Endothelial cell of umbilical vein (primary cell): ENCODE measurements at regions not wholly inside any gene's neighbourhood (a gene's known extent, or its start where the extent isn't known, plus 50 kb on each side); places are given as distances from the start of the nearest gene placed in this dataset.

ENCODE experiments used
- BruUV-seq: library from RNA; stranded (reverse); fragments of 400-500 nt; replicated peaks from 2 replicates; lab custom pipeline; 2021; lab: Mats Ljungman, UMichigan
- CTCF ChIA-PET: fragments of 300-600, 350-600 bp; sonication (Branson Sonifier 250); formaldehyde crosslinking; loops from one replicate; lab custom pipeline; 2021; ENCODE audit warnings: antibody characterized with exemption, inconsistent platforms; lab: Charles Lee
- POLR2A ChIA-PET: fragments of 300-600, 350-600 bp; sonication (Branson Sonifier 250); formaldehyde crosslinking; loops from one replicate; lab custom pipeline; 2021; ENCODE audit warnings: antibody characterized with exemption, inconsistent platforms; lab: Charles Lee
- DNase-seq: peaks from one replicate; pipeline ENCODE4 v3.0.0-alpha.2; 2011; ENCODE audit warnings: low read depth, low spot score
- FAIRE-seq: peaks from 2 replicates; lab custom pipeline; 2011; peaks lifted over from hg19 to GRCh38; lab: Jason Lieb, UNC
- H2AFZ ChIP-seq: 2 replicates; pipeline ENCODE4 v1.6.0; 2012; ENCODE audit warnings: low read depth, low read length, control low read depth, inconsistent platforms
- H3K27ac ChIP-seq: 2 replicates; pipeline ENCODE4 v1.5.1; 2011; ENCODE audit warnings: low read depth, mild to moderate bottlenecking, control low read depth, low read length, moderate library complexity; ENCODE audit not compliant: insufficient read depth
- H3K27me3 ChIP-seq, 2 experiments: 2 replicates each; pipeline versions ENCODE4 v1.6.0 to v1.6.1; 2011; ENCODE audit warnings: low read length in 2 of 2, mixed read lengths in 1 of 2; ENCODE audit not compliant: control insufficient read depth in 2 of 2, insufficient read depth in 2 of 2
- H3K36me3 ChIP-seq, 2 experiments: 2 replicates in 1 of 2; 3 replicates in 1 of 2; pipeline ENCODE4 v1.5.1; 2011; ENCODE audit warnings: low read length in 2 of 2, mild to moderate bottlenecking in 1 of 2, moderate library complexity in 1 of 2; ENCODE audit not compliant: control insufficient read depth in 2 of 2, insufficient read depth in 2 of 2; ENCODE audit errors: extremely low read depth in 1 of 2
- H3K4me1 ChIP-seq: 3 replicates; pipeline ENCODE4 v1.5.1; 2011; ENCODE audit warnings: mild to moderate bottlenecking, low read length; ENCODE audit not compliant: control insufficient read depth, insufficient read depth; ENCODE audit errors: extremely low read depth
- H3K4me2 ChIP-seq: 2 replicates; pipeline ENCODE4 v1.6.1; 2011; ENCODE audit warnings: low read length, control low read depth, mixed read lengths; ENCODE audit not compliant: insufficient read depth
- H3K4me3 ChIP-seq, 3 experiments: fragments of 200-600 bp in 1 of 3; sonication (generic), shearing (Covaris generic) in 1 of 3; replicated peaks in 1 of 3; 2 replicates each; pipeline ENCODE4 v1.5.1; 2011 to 2016; ENCODE audit warnings: control low read depth in 3 of 3, low read length in 3 of 3, mild to moderate bottlenecking in 2 of 3, inconsistent platforms in 1 of 3, low read depth in 1 of 3, moderate library complexity in 1 of 3; ENCODE audit not compliant: insufficient read depth in 1 of 3
- H3K79me2 ChIP-seq: 2 replicates; pipeline ENCODE4 v1.6.0; 2012; ENCODE audit warnings: low read length, inconsistent platforms; ENCODE audit not compliant: control insufficient read depth, insufficient read depth
- H3K9ac ChIP-seq: replicated peaks from 2 replicates; pipeline ENCODE3; 2011; ENCODE audit warnings: low read length, control low read depth; ENCODE audit not compliant: insufficient read depth; ENCODE audit errors: extremely low read depth
- H3K9me1 ChIP-seq: replicated peaks from 3 replicates; pipeline ENCODE4 v1.6.0; 2011; ENCODE audit warnings: mild to moderate bottlenecking, low read length; ENCODE audit not compliant: control insufficient read depth, insufficient read depth; ENCODE audit errors: extremely low read depth
- H3K9me3 ChIP-seq: replicated peaks from 2 replicates; pipeline ENCODE4 v1.5.1; 2012; ENCODE audit warnings: low read length, inconsistent platforms; ENCODE audit not compliant: control insufficient read depth, insufficient read depth
- H4K20me1 ChIP-seq: replicated peaks from 2 replicates; pipeline ENCODE3; 2011; ENCODE audit warnings: mild to moderate bottlenecking, low read length; ENCODE audit not compliant: control insufficient read depth, insufficient read depth; ENCODE audit errors: extremely low read depth
- EZH2 ChIP-seq: IDR thresholded peaks from 2 replicates; pipeline ENCODE4 v1.6.1; 2012; ENCODE audit warnings: borderline replicate concordance, low read depth, mild to moderate bottlenecking, moderate library complexity, low read length, inconsistent platforms; ENCODE audit not compliant: severe bottlenecking
- FOS ChIP-seq: IDR thresholded peaks from 2 replicates; pipeline ENCODE4 v1.6.1; 2011; ENCODE audit warnings: mild to moderate bottlenecking, low read length, moderate library complexity, borderline replicate concordance; ENCODE audit not compliant: insufficient read depth
- GATA2 ChIP-seq: IDR thresholded peaks from 2 replicates; pipeline ENCODE4 v1.7.0; 2011; ENCODE audit warnings: low read depth, mild to moderate bottlenecking, moderate library complexity, mixed read lengths, low read length; ENCODE audit not compliant: insufficient read length, insufficient read depth
- JUN ChIP-seq: IDR thresholded peaks from 2 replicates; pipeline ENCODE4 v1.6.1; 2011; ENCODE audit warnings: borderline replicate concordance, low read depth; ENCODE audit not compliant: insufficient read length, insufficient read depth
- MAX ChIP-seq: IDR thresholded peaks from 2 replicates; pipeline ENCODE4 v1.6.1; 2011; ENCODE audit not compliant: insufficient read depth, insufficient read length
- MYC ChIP-seq: IDR thresholded peaks from one replicate; pipeline ENCODE4 v1.6.1; 2011; ENCODE audit warnings: mild to moderate bottlenecking, low read depth, low read length
- POLR2A ChIP-seq: IDR thresholded peaks from 2 replicates; pipeline ENCODE4 v1.6.1; 2012; ENCODE audit warnings: low read depth, mild to moderate bottlenecking, control low read depth, low read length
- POLR2AphosphoS5 ChIP-seq: IDR thresholded peaks from 2 replicates; pipeline ENCODE4 v1.6.1; 2012; ENCODE audit warnings: low read depth, mild to moderate bottlenecking, control low read depth, low read length, moderate library complexity; ENCODE audit not compliant: insufficient read depth
- dilution Hi-C: fragments of 300-500 bp; cut with MboI; formaldehyde crosslinking; loops from one replicate; pipeline ENCODE4 v1.15.0; 2019; ENCODE audit warnings: low sequenced_read_pairs; ENCODE audit not compliant: extremely low pct_ligation_motif_present
- intact Hi-C: fragments of 100-400 bp; cut with micrococcal nuclease; formaldehyde crosslinking; loops from one replicate; pipeline ENCODE4 v1.10.0; 2022
- TF ChIP-seq, protein P1 (sequence below), 2 donors: IDR thresholded peaks; 1 replicate in 1 of 2; 2 replicates in 1 of 2; pipeline ENCODE4 v1.5.1; 2011; ENCODE audit warnings: low read length in 2 of 2, mild to moderate bottlenecking in 2 of 2, moderate library complexity in 2 of 2, control low read depth in 1 of 2, inconsistent platforms in 1 of 2, low read depth in 1 of 2; ENCODE audit not compliant: insufficient read depth in 1 of 2; ENCODE audit errors: extremely low read depth in 1 of 2

GRCh38 chr6:122248844-122249243, 150.6 kb upstream of the HSF2 start:
- no peaks in the 10 kb centered on the region for H3K36me3 ChIP-seq
- no peak overlapping the region for H3K4me3 ChIP-seq
- H2AFZ ChIP-seq: no peak overlapping the region
- TF ChIP-seq POLR2AphosphoS5 (no peak), EZH2 (no peak), JUN (no peak), FOS (no peak), MYC (no peak)
- TF ChIP-seq, protein P1, sequence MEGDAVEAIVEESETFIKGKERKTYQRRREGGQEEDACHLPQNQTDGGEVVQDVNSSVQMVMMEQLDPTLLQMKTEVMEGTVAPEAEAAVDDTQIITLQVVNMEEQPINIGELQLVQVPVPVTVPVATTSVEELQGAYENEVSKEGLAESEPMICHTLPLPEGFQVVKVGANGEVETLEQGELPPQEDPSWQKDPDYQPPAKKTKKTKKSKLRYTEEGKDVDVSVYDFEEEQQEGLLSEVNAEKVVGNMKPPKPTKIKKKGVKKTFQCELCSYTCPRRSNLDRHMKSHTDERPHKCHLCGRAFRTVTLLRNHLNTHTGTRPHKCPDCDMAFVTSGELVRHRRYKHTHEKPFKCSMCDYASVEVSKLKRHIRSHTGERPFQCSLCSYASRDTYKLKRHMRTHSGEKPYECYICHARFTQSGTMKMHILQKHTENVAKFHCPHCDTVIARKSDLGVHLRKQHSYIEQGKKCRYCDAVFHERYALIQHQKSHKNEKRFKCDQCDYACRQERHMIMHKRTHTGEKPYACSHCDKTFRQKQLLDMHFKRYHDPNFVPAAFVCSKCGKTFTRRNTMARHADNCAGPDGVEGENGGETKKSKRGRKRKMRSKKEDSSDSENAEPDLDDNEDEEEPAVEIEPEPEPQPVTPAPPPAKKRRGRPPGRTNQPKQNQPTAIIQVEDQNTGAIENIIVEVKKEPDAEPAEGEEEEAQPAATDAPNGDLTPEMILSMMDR (IDR thresholded peaks at IDR 0.05; ENCODE audit: extremely low read depth in 1 of 2, insufficient read depth in 1 of 2, low read depth in 1 of 2, low read length in 2 of 2): no peak
- FAIRE-seq: no peak
- CTCF ChIA-PET: no interaction called here
- no peaks in the 10 kb centered on the region for H3K4me1 ChIP-seq
- dilution Hi-C loops: no loop called here
- no peak overlapping the region for H3K27ac ChIP-seq
- H3K4me2 ChIP-seq: no peak overlapping the region
- POLR2A ChIA-PET: no interaction called here
- H3K79me2 ChIP-seq: no peaks in the 10 kb centered on the region
- intact Hi-C loops: no loop called here
- H3K9ac ChIP-seq: no peak overlapping the region
- H3K27me3 ChIP-seq: no peaks in the 10 kb centered on the region
- DNase-seq: no peak
- H4K20me1 ChIP-seq: no peaks in the 10 kb centered on the region
- no TSS peak for BruUV-seq
- H3K9me1 ChIP-seq: no peaks in the 10 kb centered on the region
- H3K9me3 ChIP-seq: no peaks in the 10 kb centered on the region

GRCh38 chr6:122258839-122259238, 140.6 kb upstream of the HSF2 start:
- Histone ChIP-seq H3K4me3 (no peak overlapping the region), H3K4me2 (no peak overlapping the region), H3K9me3 (no peaks in the 10 kb centered on the region), H4K20me1 (no peaks in the 10 kb centered on the region), H3K9me1 (no peaks in the 10 kb centered on the region), H3K36me3 (no peaks in the 10 kb centered on the region), H3K4me1 (no peaks in the 10 kb centered on the region), H2AFZ (no peak overlapping the region), H3K27ac (no peak overlapping the region), H3K9ac (no peak overlapping the region), H3K27me3 (no peaks in the 10 kb centered on the region), H3K79me2 (no peaks in the 10 kb centered on the region)
- no peak for TF ChIP-seq EZH2
- no peak for TF ChIP-seq MAX
- no peak for TF ChIP-seq FOS
- TF ChIP-seq POLR2AphosphoS5: no peak
- TF ChIP-seq JUN: no peak
- TF ChIP-seq, protein P1 (IDR thresholded peaks at IDR 0.05; ENCODE audit: extremely low read depth in 1 of 2, insufficient read depth in 1 of 2, low read depth in 1 of 2, low read length in 2 of 2): no peak
- TF ChIP-seq POLR2A: no peak
- no peak for TF ChIP-seq GATA2
- TF ChIP-seq MYC: no peak
- no TSS peak for BruUV-seq
- intact Hi-C loops: no loop called here
- CTCF ChIA-PET: interaction anchor here (1.2 kb wide), 1 partner anchor 8 kb away, joined by 3 read pairs; no protein-coding TSS in a partner anchor
- POLR2A ChIA-PET: no interaction called here
- dilution Hi-C loops: no loop called here
- no peak for DNase-seq
- FAIRE-seq: no peak
